ENCODE measurements at regions not wholly inside any gene's neighbourhood (a gene's known extent, or its start where the extent isn't known, plus 50 kb on each side); places are given as distances from the start of the nearest gene placed in this dataset.
"Not testable (repeated sequence)": the region's sequence is repeated elsewhere in the genome, so short reads cannot be mapped to it uniquely, and the experiment has no call there.

DNA sequence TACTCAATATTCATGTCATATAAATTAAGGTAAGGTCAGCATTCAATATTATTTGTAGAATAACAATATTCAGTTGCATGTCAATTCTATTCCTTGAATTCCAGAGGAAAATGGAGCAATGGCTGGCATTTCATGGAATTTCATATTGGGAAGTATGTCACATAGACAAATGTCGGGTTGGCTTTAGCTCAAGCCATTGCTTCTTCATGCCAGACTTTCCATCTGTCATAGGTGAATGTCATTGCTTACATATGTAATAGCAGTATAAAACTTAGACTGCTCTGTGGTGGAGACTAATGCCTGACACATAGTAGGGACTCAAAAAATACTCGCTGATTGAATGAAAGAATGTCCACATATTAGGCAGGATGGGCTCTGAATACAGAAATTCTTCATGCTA is 509.6 kb upstream of the CHORDC1 start:
- Mint-ChIP-seq H3K9me3 (peaks cover 4% of the 10 kb centered on the region), H3K4me1 (ENCODE audit: low read depth) (no peaks in the 10 kb centered on the region), H3K36me3 (ENCODE audit: low read depth) (no peaks in the 10 kb centered on the region), H3K4me3 (no peak overlapping the region), H3K27me3 (ENCODE audit: low read depth) (no peaks in the 10 kb centered on the region), H3K27ac (no peak overlapping the region)

DNA sequence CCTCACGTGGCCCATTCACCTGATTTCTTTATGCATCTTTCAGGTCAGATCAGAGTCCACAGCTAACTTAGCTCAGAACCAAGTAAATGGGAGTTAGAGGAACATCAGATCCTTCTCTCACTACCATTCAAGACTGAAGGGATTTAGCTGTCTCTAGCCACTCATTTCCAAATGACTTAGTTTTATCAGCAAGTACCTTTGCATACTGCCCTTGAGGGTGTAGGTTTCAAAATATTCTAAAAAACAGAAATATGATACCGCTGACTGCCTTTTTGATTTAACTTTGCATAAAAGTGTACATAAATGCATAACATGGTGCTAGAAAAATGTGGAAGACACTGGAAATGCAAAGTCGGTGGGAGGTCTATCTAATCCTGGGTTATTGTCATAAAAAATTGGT is 500.6 kb upstream of the CHORDC1 start:
- no peak overlapping the region for H3K4me3 Mint-ChIP-seq
- H3K27me3 Mint-ChIP-seq (ENCODE audit: low read depth) = no peaks in the 10 kb centered on the region
- H3K27ac Mint-ChIP-seq = no peak overlapping the region
- peaks cover 8% of the 10 kb centered on the region for H3K9me3 Mint-ChIP-seq
- no peaks in the 10 kb centered on the region for H3K36me3 Mint-ChIP-seq (ENCODE audit: low read depth)
- H3K4me1 Mint-ChIP-seq (ENCODE audit: low read depth) = no peaks in the 10 kb centered on the region

DNA sequence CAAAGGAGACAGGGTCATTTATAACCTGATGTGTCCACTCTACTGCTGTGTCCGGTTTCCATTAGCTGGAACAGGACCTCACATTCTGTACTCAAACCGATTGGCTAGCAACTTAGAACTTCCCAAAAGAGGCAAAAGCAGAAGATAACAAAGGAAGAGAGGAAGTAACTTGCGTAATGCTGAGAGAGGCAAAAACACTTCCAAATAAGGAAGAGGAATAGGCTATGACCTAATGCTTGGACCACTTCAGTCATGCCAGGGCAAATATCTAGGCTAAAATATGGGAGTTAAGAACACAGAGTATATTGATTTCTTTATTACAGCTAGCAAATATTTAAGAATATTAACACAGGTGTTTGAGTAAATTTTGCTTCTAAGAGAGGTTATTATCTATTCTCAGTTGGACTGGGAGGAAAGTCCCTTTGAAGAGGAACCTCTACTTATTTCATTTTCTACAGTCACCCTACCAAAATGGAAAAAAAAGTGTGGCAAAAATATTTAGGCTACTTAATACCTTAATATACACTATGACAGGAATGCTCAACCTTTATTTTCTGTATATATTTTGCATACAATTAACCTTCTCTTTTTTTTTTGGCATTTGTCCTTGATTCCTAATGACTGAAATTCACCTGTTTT is 499.8 kb upstream of the CHORDC1 start:
- H3K9me3 Mint-ChIP-seq = peaks cover 8% of the 10 kb centered on the region

DNA sequence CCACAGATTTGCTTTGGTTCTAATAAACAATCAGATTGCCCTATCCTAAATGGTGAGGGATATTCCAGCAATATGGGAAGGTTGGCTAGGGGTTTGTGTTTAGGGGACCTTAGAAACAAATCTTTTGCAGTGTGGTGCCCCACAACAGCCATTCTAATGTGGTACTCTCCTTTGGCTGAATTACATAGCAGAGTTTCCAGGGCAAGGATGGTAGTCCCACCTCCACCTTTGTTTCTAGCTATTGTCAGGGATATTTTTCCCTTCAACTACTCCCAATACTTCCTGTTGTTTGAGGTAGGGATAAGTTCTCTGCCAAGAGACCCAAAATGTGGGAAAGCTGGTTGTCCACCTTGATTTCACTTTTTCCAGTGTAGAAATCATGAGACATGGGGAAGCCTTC is 494.7 kb upstream of the CHORDC1 start:
- Mint-ChIP-seq H3K9me3 (peaks cover 32% of the 10 kb centered on the region), H3K36me3 (ENCODE audit: low read depth) (no peaks in the 10 kb centered on the region), H3K27ac (no peak overlapping the region), H3K4me1 (ENCODE audit: low read depth) (no peaks in the 10 kb centered on the region), H3K4me3 (no peak overlapping the region), H3K27me3 (ENCODE audit: low read depth) (no peaks in the 10 kb centered on the region)

More for the DNA sequence above, 499.8 kb upstream of the CHORDC1 start:
- Mint-ChIP-seq H3K4me3 (no peak overlapping the region), H3K4me1 (ENCODE audit: low read depth) (no peaks in the 10 kb centered on the region), H3K36me3 (ENCODE audit: low read depth) (no peaks in the 10 kb centered on the region), H3K27me3 (ENCODE audit: low read depth) (no peaks in the 10 kb centered on the region), H3K27ac (no peak overlapping the region)

DNA sequence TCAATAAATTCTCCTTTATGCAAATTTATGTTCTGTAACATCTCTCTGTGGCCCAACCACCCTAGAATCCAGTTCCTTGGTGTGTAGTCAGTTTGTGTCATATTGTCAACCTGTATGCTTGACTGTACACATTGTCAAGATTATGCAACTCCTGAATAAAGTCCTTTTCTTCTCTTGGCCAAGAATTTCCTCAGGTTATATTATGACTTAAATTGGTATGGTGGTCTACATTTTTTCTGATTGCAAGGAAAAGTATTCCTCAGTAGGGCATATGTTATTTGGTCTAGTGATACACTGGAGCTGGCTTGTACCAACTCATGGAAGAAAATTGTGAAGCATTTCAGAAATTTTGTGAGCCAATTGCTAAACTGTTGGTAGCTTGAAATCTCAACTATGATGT is 482.8 kb upstream of the CHORDC1 start:
- no peak overlapping the region for H3K27ac Mint-ChIP-seq
- no peaks in the 10 kb centered on the region for H3K27me3 Mint-ChIP-seq (ENCODE audit: low read depth)
- H3K4me3 Mint-ChIP-seq = no peak overlapping the region
- H3K36me3 Mint-ChIP-seq (ENCODE audit: low read depth) = no peaks in the 10 kb centered on the region
- no peaks in the 10 kb centered on the region for H3K9me3 Mint-ChIP-seq
- H3K4me1 Mint-ChIP-seq (ENCODE audit: low read depth) = no peaks in the 10 kb centered on the region

DNA sequence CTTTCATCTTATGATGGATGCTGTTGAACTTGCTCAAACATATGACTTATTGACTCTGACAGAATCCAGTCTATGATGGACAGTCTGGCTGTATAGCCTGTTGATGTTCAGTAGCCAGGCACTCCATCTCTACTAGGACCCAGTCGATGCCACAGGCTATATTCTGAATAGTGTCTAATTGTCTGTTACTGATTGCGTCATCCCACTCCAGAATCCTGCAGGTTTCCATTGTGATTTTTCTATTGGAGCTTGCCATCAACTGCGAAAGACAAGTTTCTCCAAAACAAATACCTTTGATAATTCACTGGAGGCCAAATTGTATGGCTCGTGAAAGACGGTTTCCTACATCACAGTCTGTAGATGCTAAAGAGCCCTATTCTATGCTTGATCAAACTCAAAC is 481.7 kb upstream of the CHORDC1 start:
- Mint-ChIP-seq H3K4me1 (ENCODE audit: low read depth) (no peaks in the 10 kb centered on the region), H3K27ac (no peak overlapping the region), H3K27me3 (ENCODE audit: low read depth) (no peaks in the 10 kb centered on the region)

DNA sequence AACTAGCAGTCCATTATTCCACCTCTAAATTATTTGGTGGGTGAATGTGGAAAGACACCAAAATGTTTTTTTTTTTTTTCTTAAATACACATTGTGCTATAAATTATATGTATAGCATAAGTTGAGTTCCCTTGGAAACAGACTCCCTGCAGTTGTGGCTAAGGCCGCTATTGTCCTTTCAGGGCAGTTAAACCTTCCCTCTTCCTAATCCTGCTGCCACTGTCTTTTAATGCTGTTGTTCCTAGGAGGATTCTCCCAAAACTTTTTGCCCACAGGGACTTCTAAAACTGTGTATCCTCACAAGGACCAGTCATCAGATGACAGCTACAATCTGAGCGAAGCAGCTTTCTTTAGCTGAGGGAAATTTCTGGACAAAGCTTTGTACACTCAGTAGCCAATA is 478.9 kb upstream of the CHORDC1 start:
- no peaks in the 10 kb centered on the region for H3K36me3 Mint-ChIP-seq (ENCODE audit: low read depth)
- no peak overlapping the region for H3K27ac Mint-ChIP-seq
- no peak overlapping the region for H3K4me3 Mint-ChIP-seq
- no peaks in the 10 kb centered on the region for H3K27me3 Mint-ChIP-seq (ENCODE audit: low read depth)
- no peaks in the 10 kb centered on the region for H3K9me3 Mint-ChIP-seq
- no peaks in the 10 kb centered on the region for H3K4me1 Mint-ChIP-seq (ENCODE audit: low read depth)

More for the DNA sequence above, 481.7 kb upstream of the CHORDC1 start:
- H3K9me3 Mint-ChIP-seq = no peaks in the 10 kb centered on the region
- H3K4me3 Mint-ChIP-seq = no peak overlapping the region
- no peaks in the 10 kb centered on the region for H3K36me3 Mint-ChIP-seq (ENCODE audit: low read depth)

DNA sequence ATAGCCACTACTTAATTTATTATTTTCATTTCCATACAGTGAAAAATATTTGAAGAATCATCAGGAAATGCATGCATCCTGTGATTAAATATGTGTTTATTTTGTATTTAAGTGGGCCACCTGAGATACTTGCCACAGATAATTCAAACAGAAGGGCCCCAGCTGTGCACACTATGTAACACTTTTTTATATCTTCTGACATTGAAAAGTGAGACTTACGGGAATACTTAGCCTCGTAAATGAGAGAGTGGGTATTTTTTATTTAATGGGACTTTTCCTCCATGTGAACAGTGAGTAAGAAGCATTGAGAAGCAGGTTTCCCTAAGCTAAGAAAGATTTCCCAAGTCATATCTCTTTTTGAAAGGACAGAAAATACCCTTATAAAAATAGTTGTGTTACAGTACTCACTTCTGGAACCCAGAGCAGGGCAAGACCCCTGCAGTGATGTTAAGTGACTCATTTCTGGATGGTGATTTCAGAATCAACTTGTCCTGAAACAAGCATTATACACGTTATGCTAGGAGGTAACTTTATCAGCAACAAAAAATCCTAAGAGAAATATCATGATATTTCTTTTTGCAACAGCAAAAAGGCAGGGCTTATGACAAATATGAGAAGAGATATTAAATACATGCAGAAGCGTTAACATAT is 478.1 kb upstream of the CHORDC1 start:
- no peaks in the 10 kb centered on the region for H3K36me3 Mint-ChIP-seq (ENCODE audit: low read depth)
- no peak overlapping the region for H3K27ac Mint-ChIP-seq
- no peak overlapping the region for H3K4me3 Mint-ChIP-seq
- H3K4me1 Mint-ChIP-seq (ENCODE audit: low read depth) = no peaks in the 10 kb centered on the region
- H3K27me3 Mint-ChIP-seq (ENCODE audit: low read depth) = no peaks in the 10 kb centered on the region
- no peaks in the 10 kb centered on the region for H3K9me3 Mint-ChIP-seq

DNA sequence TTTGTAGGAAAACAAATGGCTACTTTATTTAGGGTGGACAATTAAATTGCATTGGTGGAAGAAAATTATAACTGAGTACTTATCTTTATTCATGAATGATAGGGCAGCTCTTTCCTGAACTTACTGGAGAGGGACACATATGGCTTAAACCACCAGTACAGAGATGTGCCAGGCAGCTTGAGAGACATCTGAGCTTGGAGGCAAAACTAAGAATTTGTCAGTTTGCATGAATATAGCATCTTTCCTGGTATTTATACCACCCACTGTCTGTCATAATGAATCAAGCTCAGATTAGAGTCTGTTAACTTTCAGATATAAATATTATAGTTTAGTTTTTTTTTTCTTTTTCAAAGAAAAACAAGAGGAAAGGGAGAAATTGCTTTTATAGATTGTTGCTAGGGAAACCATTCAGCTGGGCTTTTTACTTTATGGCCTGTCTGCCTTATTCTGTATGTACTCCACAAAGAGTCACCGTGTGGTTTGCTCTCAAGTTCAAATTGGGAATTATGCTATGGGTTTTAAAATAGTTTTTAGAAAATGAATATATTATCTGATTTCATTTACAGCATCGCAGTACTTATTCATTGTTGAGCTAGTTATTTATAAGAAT is 477.0 kb upstream of the CHORDC1 start:
- Mint-ChIP-seq H3K4me1 (ENCODE audit: low read depth) (no peaks in the 10 kb centered on the region), H3K27ac (no peak overlapping the region), H3K4me3 (no peak overlapping the region), H3K36me3 (ENCODE audit: low read depth) (no peaks in the 10 kb centered on the region), H3K9me3 (peaks cover 3% of the 10 kb centered on the region), H3K27me3 (ENCODE audit: low read depth) (no peaks in the 10 kb centered on the region)

DNA sequence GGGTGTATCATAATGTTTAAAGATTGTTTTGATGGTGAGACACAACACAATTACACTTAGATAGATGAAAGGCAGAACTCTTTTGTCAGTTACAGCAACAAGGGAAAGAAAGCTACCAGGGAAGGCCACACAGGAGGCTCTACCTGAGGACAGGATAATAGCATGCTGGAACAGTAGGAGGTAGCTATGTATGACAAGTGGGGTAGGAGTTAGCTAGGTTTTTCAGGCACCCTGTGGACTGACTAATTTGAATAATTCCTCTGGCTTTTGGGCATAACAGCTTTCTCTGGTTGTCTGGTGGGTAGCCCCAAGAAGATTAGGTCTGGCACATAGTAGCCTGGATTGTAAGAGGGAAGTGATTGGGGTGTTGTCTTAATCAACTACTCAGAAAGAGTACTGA is 475.4 kb upstream of the CHORDC1 start:
- Mint-ChIP-seq H3K4me1 (ENCODE audit: low read depth) (no peaks in the 10 kb centered on the region), H3K9me3 (peaks cover 11% of the 10 kb centered on the region), H3K36me3 (ENCODE audit: low read depth) (no peaks in the 10 kb centered on the region), H3K27me3 (ENCODE audit: low read depth) (no peaks in the 10 kb centered on the region), H3K27ac (no peak overlapping the region), H3K4me3 (no peak overlapping the region)

DNA sequence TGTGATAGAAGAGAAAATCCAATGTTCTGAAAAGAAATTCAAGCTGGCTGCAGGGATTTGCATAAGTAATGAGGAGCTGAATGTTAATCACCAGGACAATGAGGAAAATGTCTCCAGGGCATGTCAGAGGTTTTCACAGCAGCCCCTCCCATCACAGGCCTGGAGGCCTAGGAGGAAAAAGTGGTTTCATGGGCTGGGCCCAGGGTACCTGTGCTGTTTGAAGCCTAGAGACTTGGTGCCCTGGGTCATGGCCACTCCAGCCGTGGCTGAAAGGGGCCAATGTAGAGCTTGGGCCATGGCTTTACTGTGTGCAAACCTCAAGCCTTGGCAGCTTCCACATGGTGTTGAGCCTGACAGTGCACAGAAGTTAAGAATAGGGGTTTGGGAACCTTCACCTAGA is 452.6 kb upstream of the CHORDC1 start:
- not testable (repeated sequence) for H3K9me3 Mint-ChIP-seq; H3K4me1 Mint-ChIP-seq (ENCODE audit: low read depth); H3K36me3 Mint-ChIP-seq (ENCODE audit: low read depth); H3K27ac Mint-ChIP-seq; H3K27me3 Mint-ChIP-seq (ENCODE audit: low read depth); H3K4me3 Mint-ChIP-seq

DNA sequence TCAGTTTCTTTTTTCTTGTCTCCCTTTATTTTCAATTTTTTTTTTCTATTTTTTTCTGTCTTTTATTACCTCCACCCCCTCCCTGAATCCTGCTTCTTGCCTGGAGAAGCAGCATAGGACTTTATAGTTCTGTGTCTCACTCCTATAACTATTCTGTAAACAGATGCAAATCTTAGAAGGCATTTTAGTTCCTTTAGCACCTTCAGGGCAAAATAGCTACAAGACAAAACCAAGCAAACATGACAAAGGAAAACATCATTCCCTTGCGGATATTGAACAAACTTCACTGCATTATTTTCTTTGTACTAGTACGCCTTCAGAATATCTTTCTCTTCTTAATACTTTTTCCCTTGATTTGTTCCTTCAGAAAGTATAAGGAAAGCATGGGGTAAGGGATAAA is 446.2 kb upstream of the CHORDC1 start:
- Mint-ChIP-seq H3K4me1 (ENCODE audit: low read depth) (no peaks in the 10 kb centered on the region), H3K27me3 (ENCODE audit: low read depth) (no peaks in the 10 kb centered on the region), H3K27ac (no peak overlapping the region), H3K9me3 (peaks cover 7% of the 10 kb centered on the region), H3K36me3 (ENCODE audit: low read depth) (no peaks in the 10 kb centered on the region), H3K4me3 (no peak overlapping the region)

DNA sequence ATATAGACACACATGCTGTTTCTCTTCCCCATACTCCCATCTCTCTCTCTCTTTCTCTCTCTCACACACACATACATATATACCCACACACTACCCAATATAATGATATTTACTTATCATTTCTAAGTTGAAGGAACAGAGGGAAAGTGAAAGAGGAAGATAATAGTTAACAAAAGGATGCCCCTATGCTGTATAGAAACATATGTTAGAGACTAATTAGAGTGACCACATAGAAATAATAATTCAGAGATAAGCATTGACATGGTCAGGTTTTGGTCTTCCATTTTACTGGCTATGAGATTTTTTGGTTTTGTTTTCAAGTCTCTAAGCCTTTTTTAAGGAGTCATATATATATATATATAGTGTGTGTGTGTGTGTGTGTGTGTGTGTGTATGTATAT is 445.7 kb upstream of the CHORDC1 start:
- H3K9me3 Mint-ChIP-seq = peaks cover 7% of the 10 kb centered on the region
- no peaks in the 10 kb centered on the region for H3K27me3 Mint-ChIP-seq (ENCODE audit: low read depth)
- H3K4me1 Mint-ChIP-seq (ENCODE audit: low read depth) = no peaks in the 10 kb centered on the region
- no peaks in the 10 kb centered on the region for H3K36me3 Mint-ChIP-seq (ENCODE audit: low read depth)
- no peak overlapping the region for H3K4me3 Mint-ChIP-seq
- no peak overlapping the region for H3K27ac Mint-ChIP-seq

DNA sequence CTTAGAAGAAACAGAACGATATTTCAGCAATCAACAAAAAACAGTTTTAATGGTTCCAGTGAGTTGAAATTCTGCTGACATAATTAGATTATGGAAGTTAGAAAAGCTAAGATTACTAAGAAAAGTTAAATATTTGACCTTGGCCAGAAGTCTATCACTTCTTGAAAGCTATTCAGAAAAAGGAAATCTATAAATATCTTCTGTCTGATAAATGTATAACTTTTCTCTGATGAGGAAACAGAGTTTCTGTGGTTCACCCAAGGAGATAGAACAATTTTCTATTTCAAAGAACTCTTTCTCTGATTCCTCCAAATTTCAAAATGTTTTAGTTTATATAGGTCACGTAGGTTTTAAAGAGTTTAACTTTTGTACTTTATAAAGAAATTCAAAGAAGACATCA is 438.4 kb upstream of the CHORDC1 start:
- H3K36me3 Mint-ChIP-seq (ENCODE audit: low read depth) = no peaks in the 10 kb centered on the region
- no peaks in the 10 kb centered on the region for H3K9me3 Mint-ChIP-seq
- H3K27ac Mint-ChIP-seq = no peak overlapping the region
- no peaks in the 10 kb centered on the region for H3K27me3 Mint-ChIP-seq (ENCODE audit: low read depth)
- H3K4me1 Mint-ChIP-seq (ENCODE audit: low read depth) = no peaks in the 10 kb centered on the region
- H3K4me3 Mint-ChIP-seq = no peak overlapping the region

DNA sequence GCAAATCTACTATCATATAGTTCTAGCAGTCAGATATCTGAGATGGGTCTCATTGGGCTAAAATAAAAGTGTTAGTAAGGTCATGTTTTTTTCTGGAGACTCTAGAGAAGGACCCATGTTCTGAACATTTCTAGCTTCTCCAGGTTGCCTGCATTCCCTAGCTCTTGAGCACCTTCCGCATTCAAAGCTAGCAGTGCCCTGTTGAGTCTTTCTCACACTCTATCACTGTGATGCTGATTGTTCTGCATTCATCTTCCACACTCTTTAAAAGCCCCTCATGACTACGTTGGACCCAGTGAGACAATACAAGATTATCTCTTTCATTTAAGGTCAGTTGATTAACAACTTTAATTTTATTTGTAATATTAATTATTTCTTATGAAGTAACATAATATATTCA is 433.3 kb upstream of the CHORDC1 start:
- H3K4me3 Mint-ChIP-seq = no peak overlapping the region

More for the DNA sequence above, 433.3 kb upstream of the CHORDC1 start:
- Mint-ChIP-seq H3K4me1 (ENCODE audit: low read depth) (no peaks in the 10 kb centered on the region), H3K9me3 (no peaks in the 10 kb centered on the region), H3K27me3 (ENCODE audit: low read depth) (no peaks in the 10 kb centered on the region), H3K36me3 (ENCODE audit: low read depth) (no peaks in the 10 kb centered on the region), H3K27ac (no peak overlapping the region)

All from T-helper 1 cell treated with Interleukin-12 subunit alpha and Interleukin-12 subunit beta and Interleukin-4 antibody, amounts not matched to agents 30 μg/mL and 1 μg/mL, for 36 hours (primary cell).